GM23248 (cell line): ENCODE measurements at regions not wholly inside any gene's neighbourhood (a gene's known extent, or its start where the extent isn't known, plus 50 kb on each side); places are given as distances from the start of the nearest gene placed in this dataset.

Experiments used
- EZH2 ChIP-seq: fragments of 200-600 bp; sonication (generic); IDR thresholded peaks from 2 replicates; pipeline ENCODE4 v1.6.1; 2018; ENCODE audit warnings: antibody characterized with exemption, mild to moderate bottlenecking; ENCODE audit not compliant: insufficient read depth, poor library complexity, severe bottlenecking
- EZH2phosphoT487 ChIP-seq: fragments of 200-600 bp; sonication (generic); IDR thresholded peaks from 2 replicates; pipeline ENCODE4 v1.6.1; 2018; ENCODE audit warnings: antibody characterized with exemption, moderate library complexity, mild to moderate bottlenecking, low read depth; ENCODE audit not compliant: insufficient read depth

GRCh38 chr7:37504801-37505200 is 56.1 kb upstream of the ELMO1 start:
- TF ChIP-seq EZH2phosphoT487 (no peak), EZH2 (no peak)
